HG02642 (cell line): ENCODE measurements at regions not wholly inside any gene's neighbourhood (a gene's known extent, or its start where the extent isn't known, plus 50 kb on each side); places are given as distances from the start of the nearest gene placed in this dataset.
"Not testable (repeated sequence)": the region's sequence is repeated elsewhere in the genome, so short reads cannot be mapped to it uniquely, and the experiment has no call there.

Experiments
- ATAC-seq: cut with Tn5 transposase; IDR thresholded peaks from one replicate; pipeline ENCODE4 v1.9.1; 2021; ENCODE audit warnings: mild to moderate bottlenecking; ENCODE audit not compliant: unreplicated experiment, poor library complexity

- no peak for ATAC-seq
These were observed 561.0 kb downstream of the IPMK start for GRCh38 chr10:57706576-57707299.

GRCh38 chr10:57706016-57706415, 561.7 kb downstream of the IPMK start:
- ATAC-seq, result no peak

- no peak for ATAC-seq
These were observed 567.8 kb downstream of the IPMK start for GRCh38 chr10:57699944-57700343.

DNA sequence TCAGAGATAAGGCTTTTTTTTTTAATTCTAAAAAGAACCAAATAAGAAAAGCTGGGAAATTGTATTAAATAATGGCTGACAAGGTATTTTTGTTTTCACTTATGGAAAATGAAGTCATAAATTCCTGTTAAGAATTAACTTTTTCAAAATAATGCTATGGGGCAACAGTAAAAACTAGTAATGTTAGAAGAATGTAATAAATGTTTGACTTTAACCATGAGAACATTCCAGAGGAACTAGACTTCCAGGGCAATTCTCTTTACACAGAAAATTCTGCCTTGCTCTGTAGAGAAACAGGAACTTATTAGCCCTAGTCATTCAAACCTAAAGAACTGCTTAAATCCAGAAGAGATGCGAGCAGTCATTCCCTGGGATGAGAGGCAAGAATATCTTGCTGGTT, 571.1 kb downstream of the IPMK start:
- no peak for ATAC-seq

DNA sequence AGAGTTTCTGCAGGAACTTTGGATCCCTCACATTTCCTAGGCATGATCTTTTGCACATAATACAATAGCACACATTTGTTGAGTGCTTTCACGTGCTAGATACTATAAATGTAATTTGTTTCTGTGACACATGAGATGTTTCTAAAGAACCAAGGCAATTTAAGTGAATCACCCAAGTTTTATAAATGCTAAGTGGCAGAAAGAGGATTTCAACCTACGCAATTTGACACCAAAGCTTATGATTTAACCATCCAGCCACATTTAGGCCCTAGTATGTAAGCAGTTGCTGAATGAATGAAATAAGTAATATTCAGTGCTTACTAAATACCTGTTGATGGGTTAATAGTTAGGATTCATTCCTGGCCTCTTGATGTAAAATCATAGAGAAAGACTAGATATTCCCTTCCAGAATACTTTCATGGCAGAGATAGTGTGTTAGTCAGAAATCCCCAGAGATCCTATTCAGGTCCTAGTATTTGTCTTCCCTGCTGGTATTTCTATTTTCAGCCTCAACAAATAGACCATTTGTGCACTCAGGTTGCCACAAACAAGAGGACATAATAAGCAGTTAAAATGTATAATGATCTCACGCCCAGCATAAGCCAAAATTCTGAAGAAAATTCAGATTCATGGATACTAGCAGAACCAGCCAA, 572.6 kb downstream of the IPMK start:
- no peak for ATAC-seq

- ATAC-seq, result no peak
These were observed 575.3 kb downstream of the IPMK start for GRCh38 chr10:57692255-57692980.

DNA sequence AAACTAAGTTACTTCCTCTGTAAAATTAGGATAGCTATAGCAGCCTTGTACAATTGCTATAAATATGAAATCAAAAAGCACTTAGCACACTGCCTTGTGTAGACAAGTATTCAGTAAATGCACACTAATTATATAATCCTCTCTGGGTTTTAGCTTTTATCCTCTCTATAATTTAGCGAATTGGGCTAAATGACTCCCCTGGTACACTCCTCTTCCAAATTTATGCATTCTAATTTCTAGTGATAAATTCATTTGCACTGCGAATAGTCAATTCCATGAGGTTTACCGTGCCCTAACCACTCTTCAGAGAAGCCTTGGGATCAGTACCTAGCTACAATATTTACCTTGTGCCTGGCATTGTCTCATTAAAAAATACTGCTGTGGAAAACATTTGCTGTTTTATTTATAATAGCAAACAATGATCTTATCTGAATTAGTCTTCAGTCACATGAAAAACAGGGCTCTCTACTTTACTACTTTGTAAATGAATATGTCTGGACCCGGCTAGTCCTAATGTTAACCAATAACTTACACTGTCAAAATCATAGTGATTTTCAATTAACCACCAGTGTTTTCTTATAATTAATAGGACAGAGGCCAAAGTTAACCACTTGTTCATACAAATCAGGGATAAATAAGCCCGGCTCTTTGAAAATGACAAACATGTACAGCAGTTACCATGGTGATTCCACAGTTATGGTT, 577.9 kb downstream of the IPMK start:
- ATAC-seq, result no peak

DNA sequence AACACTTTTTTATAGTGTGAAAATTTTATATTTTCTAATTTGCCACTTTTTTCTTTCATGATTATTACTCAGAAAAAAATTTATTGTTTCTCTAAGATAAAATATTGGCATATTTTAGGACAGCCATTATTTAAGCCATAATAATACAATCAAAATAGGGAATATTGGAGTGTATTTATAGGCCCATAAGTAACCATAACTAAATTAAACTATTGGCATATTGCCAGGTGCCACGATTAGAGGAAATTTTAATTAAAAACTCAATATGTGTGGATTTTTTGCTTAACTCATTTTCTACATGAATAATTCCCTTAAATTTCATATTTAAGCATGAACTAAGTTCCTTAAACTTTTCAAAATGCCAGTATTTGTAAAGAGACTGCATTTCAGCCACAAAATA, 587.8 kb downstream of the IPMK start:
- no peak for ATAC-seq

- ATAC-seq, result no peak
These were observed 592.6 kb downstream of the IPMK start for GRCh38 chr10:57675125-57675524.

GRCh38 chr10:57673446-57673960, 594.2 kb downstream of the IPMK start:
- ATAC-seq, result no peak

DNA sequence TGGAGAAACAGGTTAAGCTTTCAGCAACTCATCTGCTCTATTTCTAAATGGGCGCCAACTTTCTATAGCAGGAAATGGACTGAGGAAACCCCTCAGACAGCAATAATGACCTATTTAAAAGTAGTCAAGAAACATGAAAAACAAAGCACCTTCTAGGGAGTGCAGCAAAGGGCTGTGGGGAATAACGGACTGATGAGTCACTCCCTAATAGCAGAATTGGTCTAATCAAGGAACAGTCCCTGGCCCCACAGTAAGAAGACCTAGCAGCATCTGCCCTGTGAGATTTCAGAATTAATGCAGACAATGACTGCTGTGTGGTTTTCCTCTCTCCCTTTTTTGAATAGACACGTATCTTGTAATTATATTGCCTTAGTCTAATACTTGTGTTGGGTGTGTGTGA, 602.9 kb downstream of the IPMK start:
- ATAC-seq, result no peak

- no peak for ATAC-seq
These were observed 604.3 kb downstream of the IPMK start for GRCh38 chr10:57663401-57663800.

GRCh38 chr10:57661206-57661605, 606.5 kb downstream of the IPMK start:
- no peak for ATAC-seq

- peak; percentile 96 for ATAC-seq
These were observed 610.4 kb downstream of the IPMK start for GRCh38 chr10:57657164-57657765.

DNA sequence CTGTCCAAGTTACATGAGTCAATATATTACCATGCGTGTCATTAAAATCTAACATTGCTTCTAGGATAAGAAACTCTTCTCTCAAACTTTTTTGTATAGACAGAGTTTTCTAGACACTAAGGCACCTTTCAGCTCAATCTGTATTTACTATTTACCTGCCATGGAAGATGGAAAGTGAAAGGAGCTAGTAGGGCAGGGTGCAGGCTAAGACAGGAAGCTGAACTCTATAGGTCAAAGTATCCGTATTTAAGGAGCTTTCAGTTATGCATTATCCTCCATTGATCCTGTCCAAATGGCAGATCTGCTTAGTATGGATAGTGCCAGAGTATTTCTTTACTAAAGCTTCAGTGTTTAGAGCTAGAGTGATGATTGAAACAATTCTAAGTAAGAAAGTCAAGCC, 612.8 kb downstream of the IPMK start:
- ATAC-seq, result peak; percentile 37

DNA sequence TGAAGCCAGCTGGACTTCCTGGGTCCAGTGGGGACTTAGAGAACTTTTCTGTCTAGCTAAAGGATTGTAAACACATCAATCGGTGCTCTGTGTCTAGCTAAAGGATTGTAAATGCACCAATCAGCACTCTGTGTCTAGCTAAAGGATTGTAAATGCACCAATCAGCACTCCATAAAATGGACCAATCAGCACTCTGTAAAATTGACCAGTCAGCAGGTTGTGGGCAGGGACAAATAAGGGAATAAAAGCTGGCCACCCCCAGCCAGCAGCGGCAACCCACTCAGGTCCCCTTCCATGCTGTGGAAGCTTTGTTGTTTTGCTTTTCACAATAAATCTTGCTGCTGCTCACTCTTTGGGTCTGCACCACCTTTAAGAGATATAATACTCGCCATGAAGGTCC, 622.6 kb downstream of the IPMK start:
- not testable (repeated sequence) for ATAC-seq

DNA sequence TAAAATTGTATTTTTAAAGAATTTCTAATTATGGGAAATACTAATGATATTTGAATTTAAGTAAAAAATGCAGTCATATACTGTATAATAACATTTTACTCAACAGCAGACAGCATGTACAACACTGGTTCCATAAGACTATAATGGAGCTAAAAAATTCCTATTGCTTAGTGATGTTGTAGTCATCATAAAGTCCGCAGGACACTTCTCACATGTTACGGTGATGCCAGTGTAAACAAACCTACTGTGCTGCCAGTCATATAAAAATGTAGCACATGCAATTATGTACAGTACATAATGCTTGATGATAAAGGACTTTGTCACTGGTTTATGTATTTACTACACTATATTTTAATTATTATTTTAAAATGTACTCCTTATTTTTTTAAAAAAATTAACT, 629.3 kb downstream of the IPMK start:
- ATAC-seq, result no peak

GRCh38 chr10:57628592-57629284, 639.0 kb downstream of the IPMK start:
- no peak for ATAC-seq

GRCh38 chr10:57627642-57628178, 640.0 kb downstream of the IPMK start:
- ATAC-seq, result no peak
